Testis (tissue), 2 donors: ENCODE measurements at regions not wholly inside any gene's neighbourhood (a gene's known extent, or its start where the extent isn't known, plus 50 kb on each side); places are given as distances from the start of the nearest gene placed in this dataset.

Experiments
- CTCF ChIP-seq, 3 experiments: fragments of 450-650 bp in 2 of 3; fragments of 200-600 bp in 1 of 3; sonication (generic) in 1 of 3; IDR thresholded peaks; one replicate each; pipeline ENCODE4 v1.5.1; 2016 to 2019; ENCODE audit warnings: antibody characterized with exemption in 3 of 3, mild to moderate bottlenecking in 2 of 3, moderate library complexity in 1 of 3
- POLR2A ChIP-seq: fragments of 450-650 bp; IDR thresholded peaks from one replicate; pipeline ENCODE4 v1.6.1; 2017; ENCODE audit warnings: antibody characterized with exemption, mild to moderate bottlenecking, moderate library complexity

- TF ChIP-seq POLR2A (no peak), CTCF (IDR thresholded peaks at IDR 0.05) (no peak)
Observed at GRCh38 chr2:236762628-236763027, 193.0 kb downstream of the ACKR3 start.
